ENCODE measurements at regions not wholly inside any gene's neighbourhood (a gene's known extent, or its start where the extent isn't known, plus 50 kb on each side); places are given as distances from the start of the nearest gene placed in this dataset.

- no peak for TF ChIP-seq CTCF (IDR thresholded peaks at IDR 0.05)
- TF ChIP-seq POLR2AphosphoS5 (IDR thresholded peaks at IDR 0.05; ENCODE audit: low read depth, low read length): no peak
Measured at GRCh38 chr3:80096909-80097308, 329.1 kb upstream of the ROBO1 start.

All from Panc1 (cell line).